IMR-90 (cell line): ENCODE measurements at regions not wholly inside any gene's neighbourhood (a gene's known extent, or its start where the extent isn't known, plus 50 kb on each side); places are given as distances from the start of the nearest gene placed in this dataset.

Source experiments
- CEBPB ChIP-seq: IDR thresholded peaks from 2 replicates; pipeline ENCODE4 v1.6.1; 2012; ENCODE audit warnings: low read depth, low read length, improper control_type of control experiment
- CHD1 ChIP-seq: IDR thresholded peaks from 2 replicates; pipeline ENCODE4 v1.6.1; 2012; ENCODE audit warnings: low read depth, low read length, improper control_type of control experiment
- CTCF ChIP-seq: conservative IDR thresholded peaks from 2 replicates; pipeline ENCODE4 v1.5.1; 2012; ENCODE audit warnings: mild to moderate bottlenecking, low read depth, low read length, improper control_type of control experiment
- ELK1 ChIP-seq: fragments of 150-350 bp; IDR thresholded peaks from 2 replicates; pipeline ENCODE4 v1.6.1; 2016; ENCODE audit warnings: low read depth, mild to moderate bottlenecking, low read length, moderate library complexity, borderline replicate concordance
- MAZ ChIP-seq: IDR thresholded peaks from 2 replicates; pipeline ENCODE4 v1.6.1; 2012; ENCODE audit warnings: low read depth, mild to moderate bottlenecking, low read length, improper control_type of control experiment, moderate library complexity, borderline replicate concordance
- MXI1 ChIP-seq: IDR thresholded peaks from 2 replicates; pipeline ENCODE4 v1.6.1; 2012; ENCODE audit warnings: low read depth, mild to moderate bottlenecking, low read length, moderate library complexity, borderline replicate concordance
- POLR2A ChIP-seq: IDR thresholded peaks from 2 replicates; pipeline ENCODE4 v1.6.1; 2012; ENCODE audit warnings: mild to moderate bottlenecking, low read depth, low read length
- RAD21 ChIP-seq: IDR thresholded peaks from 2 replicates; pipeline ENCODE4 v1.6.1; 2012; ENCODE audit warnings: low read length, improper control_type of control experiment
- RCOR1 ChIP-seq: IDR thresholded peaks from 2 replicates; pipeline ENCODE4 v1.6.1; 2012; ENCODE audit warnings: mild to moderate bottlenecking, low read length, improper control_type of control experiment; ENCODE audit not compliant: insufficient replicate concordance
- SMC3 ChIP-seq: fragments of 150-350 bp; IDR thresholded peaks from 2 replicates; pipeline ENCODE4 v1.6.1; 2016; ENCODE audit warnings: low read depth, mild to moderate bottlenecking, antibody characterized with exemption, low read length, moderate library complexity
- TF ChIP-seq, protein P1 (sequence below): fragments of 150-350 bp; IDR thresholded peaks from 2 replicates; pipeline ENCODE4 v1.6.1; 2017; ENCODE audit warnings: mild to moderate bottlenecking, antibody characterized with exemption, low read length, low read depth

DNA sequence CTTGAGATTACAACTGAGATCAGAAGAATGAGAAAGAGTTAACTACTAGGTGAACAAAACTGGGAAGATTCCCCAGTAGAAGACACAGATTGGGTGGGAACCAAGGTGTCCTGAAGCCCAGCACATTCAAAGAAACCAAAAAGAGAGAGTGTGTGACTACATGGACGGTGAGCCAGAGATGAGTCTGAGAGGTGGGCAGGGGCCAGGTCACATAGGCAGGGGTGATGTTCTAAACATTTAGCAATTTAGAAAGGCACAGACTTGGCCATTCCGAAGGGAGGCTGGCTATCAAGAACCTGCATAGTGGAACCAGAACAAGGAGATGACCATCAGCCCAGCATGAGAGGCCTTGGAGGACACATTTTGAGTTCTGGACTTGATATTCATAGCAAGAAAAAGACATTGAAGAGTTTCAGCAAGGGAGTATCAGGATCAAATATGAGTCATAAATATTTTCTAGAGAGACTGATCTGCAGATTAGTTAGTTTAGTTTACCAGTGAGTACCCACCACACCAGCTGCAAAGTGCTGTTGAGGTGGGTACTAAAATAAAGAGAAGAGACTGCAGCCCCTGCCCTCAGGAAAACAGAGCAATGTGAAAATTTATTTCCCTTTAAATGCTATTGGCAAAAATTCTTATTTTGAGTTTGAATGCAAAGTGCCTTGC is 340.5 kb upstream of the PRDM1 start:
- TF ChIP-seq CTCF (no peak), RAD21 (no peak), MXI1 (no peak), POLR2A (no peak), ELK1 (no peak), CHD1 (no peak), RCOR1 (no peak), CEBPB (no peak), MAZ (no peak), SMC3 (no peak)
- TF ChIP-seq, protein P1, sequence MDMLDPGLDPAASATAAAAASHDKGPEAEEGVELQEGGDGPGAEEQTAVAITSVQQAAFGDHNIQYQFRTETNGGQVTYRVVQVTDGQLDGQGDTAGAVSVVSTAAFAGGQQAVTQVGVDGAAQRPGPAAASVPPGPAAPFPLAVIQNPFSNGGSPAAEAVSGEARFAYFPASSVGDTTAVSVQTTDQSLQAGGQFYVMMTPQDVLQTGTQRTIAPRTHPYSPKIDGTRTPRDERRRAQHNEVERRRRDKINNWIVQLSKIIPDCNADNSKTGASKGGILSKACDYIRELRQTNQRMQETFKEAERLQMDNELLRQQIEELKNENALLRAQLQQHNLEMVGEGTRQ = no peak
